NCI-H226 (cell line): ENCODE measurements at regions not wholly inside any gene's neighbourhood (a gene's known extent, or its start where the extent isn't known, plus 50 kb on each side); places are given as distances from the start of the nearest gene placed in this dataset.

Experiments used
- DNase-seq: peaks from one replicate; pipeline ENCODE4 v3.0.0-alpha.2; 2015

GRCh38 chr13:60286707-60287106 lies 110.3 kb upstream of the TDRD3 start:
- no peak for DNase-seq

- no peak for DNase-seq
Measured at GRCh38 chr13:60288569-60288968, 108.5 kb upstream of the TDRD3 start.

- no peak for DNase-seq
Measured at GRCh38 chr13:60303166-60303565, 93.9 kb upstream of the TDRD3 start.

GRCh38 chr13:60311527-60311926 lies 85.5 kb upstream of the TDRD3 start:
- no peak for DNase-seq

GRCh38 chr13:60312851-60313505 lies 84.0 kb upstream of the TDRD3 start:
- no peak for DNase-seq

- no peak for DNase-seq
Measured at GRCh38 chr13:60318186-60318585, 78.8 kb upstream of the TDRD3 start.

GRCh38 chr13:60324131-60324530 lies 72.9 kb upstream of the TDRD3 start:
- DNase-seq, result no peak

- DNase-seq, result no peak
Measured at GRCh38 chr13:60326273-60326672, 70.7 kb upstream of the TDRD3 start.

- no peak for DNase-seq
Measured at GRCh38 chr13:60327511-60327910, 69.5 kb upstream of the TDRD3 start.

GRCh38 chr13:60328073-60328472 lies 68.9 kb upstream of the TDRD3 start:
- DNase-seq, result no peak

- DNase-seq, result peak; percentile 77
Measured at GRCh38 chr13:60329221-60329923, 67.6 kb upstream of the TDRD3 start.

- no peak for DNase-seq
Measured at GRCh38 chr13:60331249-60332012, 65.6 kb upstream of the TDRD3 start.

- no peak for DNase-seq
Measured at GRCh38 chr13:60332682-60333081, 64.3 kb upstream of the TDRD3 start.

GRCh38 chr13:60334310-60334709 lies 62.7 kb upstream of the TDRD3 start:
- DNase-seq, result no peak

GRCh38 chr13:60335531-60335930 lies 61.5 kb upstream of the TDRD3 start:
- DNase-seq, result no peak

- no peak for DNase-seq
Measured at GRCh38 chr13:60338754-60339153, 58.3 kb upstream of the TDRD3 start.

- no peak for DNase-seq
Measured at GRCh38 chr13:60343978-60344377, 53.0 kb upstream of the TDRD3 start.

- no peak for DNase-seq
Measured at GRCh38 chr13:60347174-60347573, 49.8 kb upstream of the TDRD3 start.
